ENCODE measurements at regions not wholly inside any gene's neighbourhood (a gene's known extent, or its start where the extent isn't known, plus 50 kb on each side); places are given as distances from the start of the nearest gene placed in this dataset.
"Not testable (repeated sequence)": the region's sequence is repeated elsewhere in the genome, so short reads cannot be mapped to it uniquely, and the experiment has no call there.

GRCh38 chr1:120465900-120466299 is 51.1 kb downstream of the NBPF8 start:
- peak; percentile 55 for DNase-seq (ENCODE audit: low read depth)
- not testable (repeated sequence) for H3K4me3 ChIP-seq (ENCODE audit: control insufficient read depth, low read depth, low read length)

- H3K4me3 ChIP-seq (ENCODE audit: control insufficient read depth, low read depth, low read length), result not testable (repeated sequence)
- DNase-seq (ENCODE audit: low read depth), result peak; percentile 16
Measured at GRCh38 chr1:120477663-120478062, 62.8 kb downstream of the NBPF8 start.

GRCh38 chr1:120478400-120478799 is 63.6 kb downstream of the NBPF8 start:
- not testable (repeated sequence) for H3K4me3 ChIP-seq (ENCODE audit: control insufficient read depth, low read depth, low read length); DNase-seq (ENCODE audit: low read depth)

- not testable (repeated sequence) for H3K4me3 ChIP-seq (ENCODE audit: control insufficient read depth, low read depth, low read length); DNase-seq (ENCODE audit: low read depth)
Measured at GRCh38 chr1:120487542-120487941, 72.7 kb downstream of the NBPF8 start.

- DNase-seq (ENCODE audit: low read depth); H3K4me3 ChIP-seq (ENCODE audit: control insufficient read depth, low read depth, low read length): not testable (repeated sequence)
Measured at GRCh38 chr1:120489217-120489616, 74.4 kb downstream of the NBPF8 start.

DNA sequence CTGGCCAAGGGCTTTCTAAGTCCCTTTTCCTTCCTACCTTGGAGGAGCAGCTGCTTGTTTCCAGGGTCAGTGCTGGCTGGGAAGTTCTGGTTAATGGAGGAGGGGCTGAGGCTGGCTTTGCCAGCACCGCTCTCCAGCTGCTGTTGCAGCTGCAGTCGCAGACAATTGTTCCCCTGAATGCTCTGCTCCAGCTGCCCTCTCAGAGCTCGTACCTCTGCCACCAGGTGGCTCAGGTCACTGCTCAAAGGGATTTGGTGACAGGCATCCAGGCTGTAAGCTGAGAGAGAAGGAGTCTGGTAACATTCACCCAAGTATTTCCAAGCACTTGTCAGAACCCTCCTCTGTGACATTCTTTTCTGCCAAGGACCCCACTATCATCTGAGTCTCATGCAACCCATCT is 82.3 kb downstream of the NBPF8 start:
- DNase-seq (ENCODE audit: low read depth), result not testable (repeated sequence)

DNA sequence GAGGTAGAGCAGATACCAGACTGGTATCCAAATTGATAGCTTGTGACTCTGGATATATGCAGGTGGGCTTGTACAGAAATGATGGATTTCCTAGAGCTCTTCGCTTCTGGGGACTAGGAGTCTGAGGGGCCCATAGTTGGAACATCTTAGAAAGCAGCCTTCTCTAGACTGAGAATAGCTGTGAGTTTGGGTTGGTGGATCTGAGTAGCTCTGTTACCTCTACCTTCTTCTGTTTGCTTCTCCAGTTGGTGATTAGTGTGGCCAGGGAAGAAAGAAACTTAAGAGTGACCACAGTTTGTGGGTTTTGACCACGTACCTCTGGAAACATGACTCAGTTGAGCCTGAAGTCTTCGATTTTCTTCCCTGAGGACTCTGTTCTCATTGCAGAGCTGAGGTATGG is 88.4 kb downstream of the NBPF8 start:
- not testable (repeated sequence) for DNase-seq (ENCODE audit: low read depth); H3K4me3 ChIP-seq (ENCODE audit: control insufficient read depth, low read depth, low read length)

More for the DNA sequence above, 82.3 kb downstream of the NBPF8 start:
- H3K4me3 ChIP-seq (ENCODE audit: control insufficient read depth, low read depth, low read length), result not testable (repeated sequence)

DNA sequence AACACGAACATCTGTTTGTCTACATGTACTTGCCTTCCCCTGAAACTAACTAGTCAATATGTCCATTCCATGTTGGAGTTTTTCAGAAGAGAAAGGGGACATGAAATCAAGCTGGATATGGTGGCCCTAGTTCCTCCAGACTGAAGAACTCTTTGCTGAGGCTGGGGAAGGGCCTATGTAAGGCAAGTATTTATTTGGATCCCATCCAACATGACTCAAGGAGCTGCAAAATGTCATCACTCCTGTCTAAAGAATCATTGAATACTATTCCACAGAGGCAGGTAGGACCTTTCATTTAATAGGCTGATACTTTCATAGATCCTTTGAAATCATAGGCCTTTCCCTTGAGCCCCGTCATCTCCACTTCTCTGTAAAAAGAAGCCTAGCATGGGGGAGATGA is 91.5 kb downstream of the NBPF8 start:
- DNase-seq (ENCODE audit: low read depth); H3K4me3 ChIP-seq (ENCODE audit: control insufficient read depth, low read depth, low read length): not testable (repeated sequence)

DNA sequence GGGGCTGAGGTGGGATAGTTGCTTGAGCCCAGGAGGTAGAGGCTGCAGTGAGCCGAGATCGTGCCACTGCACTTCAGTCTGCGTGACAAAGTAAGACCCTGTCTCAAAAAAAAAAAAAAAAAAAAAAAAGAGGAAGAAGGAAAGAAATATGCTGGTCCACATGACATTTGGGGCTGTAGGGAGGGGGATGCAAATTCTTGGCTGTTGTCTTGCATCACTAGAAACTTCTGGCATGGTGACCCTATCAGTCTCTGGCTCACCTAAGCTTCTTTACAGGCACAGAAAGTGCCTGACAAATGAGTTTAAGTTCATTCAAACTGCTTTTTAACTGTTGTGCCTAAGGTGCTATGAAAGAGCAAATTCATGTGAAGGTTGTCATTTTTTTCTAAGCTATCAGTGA is 93.5 kb downstream of the NBPF8 start:
- not testable (repeated sequence) for DNase-seq (ENCODE audit: low read depth); H3K4me3 ChIP-seq (ENCODE audit: control insufficient read depth, low read depth, low read length)

GRCh38 chr1:120509258-120509657 is 94.4 kb downstream of the NBPF8 start:
- not testable (repeated sequence) for H3K4me3 ChIP-seq (ENCODE audit: control insufficient read depth, low read depth, low read length); DNase-seq (ENCODE audit: low read depth)

DNA sequence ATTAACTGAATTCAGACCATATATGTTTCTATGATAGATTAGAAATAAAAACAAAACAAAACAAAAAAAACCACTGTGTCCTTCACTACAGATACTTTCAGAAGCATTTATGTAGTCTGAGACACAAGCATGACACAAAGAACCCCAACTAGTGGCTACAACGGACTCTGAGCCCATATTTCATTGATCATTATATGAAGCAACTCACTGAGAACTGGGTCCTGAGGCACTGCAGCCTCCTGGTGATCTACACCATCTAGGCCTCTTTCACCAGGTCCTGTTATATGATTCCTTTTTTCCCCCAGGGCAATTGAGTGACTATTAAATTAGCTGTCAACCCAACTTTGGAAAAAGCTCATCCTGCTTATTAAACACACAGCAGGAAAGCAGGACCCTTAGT is 98.3 kb downstream of the NBPF8 start:
- H3K4me3 ChIP-seq (ENCODE audit: control insufficient read depth, low read depth, low read length); DNase-seq (ENCODE audit: low read depth): not testable (repeated sequence)

DNA sequence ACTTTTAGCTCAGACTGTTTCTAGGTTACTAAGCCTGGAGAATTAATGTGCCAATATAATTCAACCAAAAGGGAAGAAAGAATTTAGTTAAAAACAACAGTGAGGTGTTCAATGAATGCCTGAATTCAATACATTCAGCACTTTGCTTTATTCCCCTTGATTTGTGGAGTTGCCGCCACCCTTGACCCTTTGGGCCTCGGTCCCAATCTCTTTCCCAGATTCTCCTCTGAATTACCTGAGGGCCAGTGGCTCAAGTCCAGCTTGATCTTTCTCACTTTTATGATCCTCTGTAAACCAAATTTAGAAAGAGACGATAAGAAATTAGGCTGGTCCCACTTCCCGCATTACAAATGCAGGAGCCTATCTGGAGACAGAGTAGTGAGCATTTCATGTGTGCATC is 98.7 kb downstream of the NBPF8 start:
- H3K4me3 ChIP-seq (ENCODE audit: control insufficient read depth, low read depth, low read length); DNase-seq (ENCODE audit: low read depth): not testable (repeated sequence)

GRCh38 chr1:120519196-120519595 is 104.4 kb downstream of the NBPF8 start:
- not testable (repeated sequence) for H3K4me3 ChIP-seq (ENCODE audit: control insufficient read depth, low read depth, low read length); DNase-seq (ENCODE audit: low read depth)

- not testable (repeated sequence) for H3K4me3 ChIP-seq (ENCODE audit: control insufficient read depth, low read depth, low read length); DNase-seq (ENCODE audit: low read depth)
Measured at GRCh38 chr1:120524416-120524815, 109.6 kb downstream of the NBPF8 start.

GRCh38 chr1:120525386-120525785 is 110.6 kb downstream of the NBPF8 start:
- DNase-seq (ENCODE audit: low read depth); H3K4me3 ChIP-seq (ENCODE audit: control insufficient read depth, low read depth, low read length): not testable (repeated sequence)

DNA sequence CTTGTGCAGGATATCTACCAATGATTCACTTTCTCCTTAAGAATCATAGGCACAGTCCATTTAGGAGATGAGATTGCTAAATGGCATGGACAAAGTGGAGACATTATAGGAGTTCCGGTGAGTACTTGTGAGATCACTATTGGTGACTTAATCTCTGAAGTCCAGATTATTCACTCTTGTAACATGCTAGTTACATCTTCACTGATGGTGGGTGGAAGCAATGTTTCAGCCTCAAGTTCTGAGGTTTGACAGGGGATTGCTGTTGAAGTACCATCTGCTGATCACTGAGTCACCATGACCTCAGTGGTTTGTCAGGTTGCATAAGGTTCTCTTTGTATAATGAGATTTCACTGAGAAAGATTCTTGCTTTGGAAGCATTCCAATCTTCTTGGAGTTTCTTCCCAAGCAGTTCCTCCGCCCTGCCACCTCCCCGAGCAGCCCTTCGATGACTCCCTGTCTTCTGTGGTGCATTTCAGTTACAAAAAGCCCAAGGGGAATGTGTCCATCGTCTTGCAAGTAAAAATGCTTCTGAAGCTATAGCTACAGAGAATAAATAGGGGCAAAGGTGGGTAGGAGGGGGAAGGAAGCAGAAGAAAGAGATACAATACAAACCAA is 114.7 kb downstream of the NBPF8 start:
- DNase-seq (ENCODE audit: low read depth); H3K4me3 ChIP-seq (ENCODE audit: control insufficient read depth, low read depth, low read length): not testable (repeated sequence)

- not testable (repeated sequence) for DNase-seq (ENCODE audit: low read depth); H3K4me3 ChIP-seq (ENCODE audit: control insufficient read depth, low read depth, low read length)
Measured at GRCh38 chr1:120531455-120531854, 116.6 kb downstream of the NBPF8 start.

GRCh38 chr1:120534361-120535047 is 119.7 kb downstream of the NBPF8 start:
- not testable (repeated sequence) for DNase-seq (ENCODE audit: low read depth); H3K4me3 ChIP-seq (ENCODE audit: control insufficient read depth, low read depth, low read length)

GRCh38 chr1:120535052-120535451 is 120.2 kb downstream of the NBPF8 start:
- H3K4me3 ChIP-seq (ENCODE audit: control insufficient read depth, low read depth, low read length), result not testable (repeated sequence)
- peak; percentile 75 for DNase-seq (ENCODE audit: low read depth)

DNA sequence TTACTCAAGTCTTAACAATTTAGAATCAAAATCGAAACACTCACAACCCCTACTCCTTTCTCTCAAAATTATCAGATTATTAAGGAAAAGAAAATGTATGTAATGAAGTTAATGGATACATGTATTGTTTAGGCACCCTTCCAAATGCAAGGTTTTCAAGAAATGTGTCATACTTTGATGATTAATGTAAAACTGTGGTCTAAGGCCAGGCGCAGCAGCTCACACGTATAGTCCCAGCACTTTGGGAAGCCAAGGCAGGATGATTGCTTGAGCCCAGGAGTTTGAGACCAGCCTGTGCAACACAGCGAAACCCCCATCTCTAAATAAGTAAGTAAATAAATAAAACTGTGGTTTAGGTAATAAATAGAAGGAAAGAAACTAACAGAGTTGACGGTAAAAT is 126.6 kb downstream of the NBPF8 start:
- H3K4me3 ChIP-seq (ENCODE audit: control insufficient read depth, low read depth, low read length); DNase-seq (ENCODE audit: low read depth): not testable (repeated sequence)

Measured in fibroblast of mammary gland (primary cell).